ENCODE measurements at regions not wholly inside any gene's neighbourhood (a gene's known extent, or its start where the extent isn't known, plus 50 kb on each side); places are given as distances from the start of the nearest gene placed in this dataset.

- Histone ChIP-seq H4K5ac (ENCODE audit: insufficient read length, low read depth, low read length) (no peak overlapping the region), H2BK20ac (ENCODE audit: low read depth, low read length, poor library complexity, severe bottlenecking) (no peak overlapping the region), H3K79me1 (ENCODE audit: insufficient read depth, low read depth, low read length, poor library complexity, severe bottlenecking) (no peaks in the 10 kb centered on the region), H3K4me1 (ENCODE audit: insufficient read depth, low read length) (no peaks in the 10 kb centered on the region), H3K56ac (ENCODE audit: insufficient read length, low read depth, low read length) (no peak overlapping the region), H3K23me2 (ENCODE audit: insufficient read length, low read depth, low read length, poor library complexity, severe bottlenecking) (no peaks in the 10 kb centered on the region), H4K8ac (replicated peaks; ENCODE audit: insufficient read length, low read depth, low read length) (no peak overlapping the region), H3K14ac (ENCODE audit: insufficient read depth, low read length) (no peak overlapping the region), H3K79me2 (ENCODE audit: insufficient read depth, low read length) (0 out of 2 replicates have a peak, but pooled peaks cover 2% of the 10 kb centered on the region), H3K4ac (ENCODE audit: low read depth, low read length) (no peak overlapping the region), H2BK15ac (ENCODE audit: low read depth, low read length) (no peak overlapping the region), H2BK12ac (ENCODE audit: insufficient read length, low read depth, low read length) (no peak overlapping the region), H3K4me2 (ENCODE audit: insufficient read depth, insufficient read length, low read length) (no peak overlapping the region), H4K91ac (ENCODE audit: insufficient read length, low read depth, low read length) (no peak overlapping the region), H2BK5ac (ENCODE audit: insufficient read length, low read length) (no peak overlapping the region), H3T11ph (ENCODE audit: low read length) (no peak overlapping the region), H2BK120ac (ENCODE audit: low read depth, low read length, poor library complexity, severe bottlenecking) (no peak overlapping the region), H2AFZ (ENCODE audit: low read length) (no peak overlapping the region), H3K9me3 (ENCODE audit: control insufficient read depth, low read depth, low read length) (no peaks in the 10 kb centered on the region), H3K27me3 (ENCODE audit: insufficient read depth, low read length) (no peaks in the 10 kb centered on the region), H2AK5ac (ENCODE audit: insufficient read length, low read length) (no peak overlapping the region), H3K27ac (ENCODE audit: insufficient read length, low read depth, low read length) (no peak overlapping the region), H4K20me1 (ENCODE audit: control insufficient read depth, insufficient read depth, insufficient read length) (no peaks in the 10 kb centered on the region), H3K18ac (ENCODE audit: insufficient read length, low read depth, low read length) (no peak overlapping the region), H3K23ac (ENCODE audit: insufficient read length, low read depth, low read length) (no peak overlapping the region), H3K9ac (ENCODE audit: extremely low read depth, insufficient read length, low read length) (no peak overlapping the region)
- Mint-ChIP-seq H3K4me3 (no peak overlapping the region), H3K4me1 (no peaks in the 10 kb centered on the region), H3K27me3 (ENCODE audit: low read depth) (peaks cover 1% of the 10 kb centered on the region; the same call in 1 of the 2 replicates), H3K9me3 (no peaks in the 10 kb centered on the region), H3K36me3 (ENCODE audit: insufficient read depth in 1 of 3, low read depth in 3 of 3) (no peaks in the 10 kb centered on the region), H3K27ac (no peak overlapping the region)
- no peak for DNase-seq
- TF ChIP-seq, protein P1, sequence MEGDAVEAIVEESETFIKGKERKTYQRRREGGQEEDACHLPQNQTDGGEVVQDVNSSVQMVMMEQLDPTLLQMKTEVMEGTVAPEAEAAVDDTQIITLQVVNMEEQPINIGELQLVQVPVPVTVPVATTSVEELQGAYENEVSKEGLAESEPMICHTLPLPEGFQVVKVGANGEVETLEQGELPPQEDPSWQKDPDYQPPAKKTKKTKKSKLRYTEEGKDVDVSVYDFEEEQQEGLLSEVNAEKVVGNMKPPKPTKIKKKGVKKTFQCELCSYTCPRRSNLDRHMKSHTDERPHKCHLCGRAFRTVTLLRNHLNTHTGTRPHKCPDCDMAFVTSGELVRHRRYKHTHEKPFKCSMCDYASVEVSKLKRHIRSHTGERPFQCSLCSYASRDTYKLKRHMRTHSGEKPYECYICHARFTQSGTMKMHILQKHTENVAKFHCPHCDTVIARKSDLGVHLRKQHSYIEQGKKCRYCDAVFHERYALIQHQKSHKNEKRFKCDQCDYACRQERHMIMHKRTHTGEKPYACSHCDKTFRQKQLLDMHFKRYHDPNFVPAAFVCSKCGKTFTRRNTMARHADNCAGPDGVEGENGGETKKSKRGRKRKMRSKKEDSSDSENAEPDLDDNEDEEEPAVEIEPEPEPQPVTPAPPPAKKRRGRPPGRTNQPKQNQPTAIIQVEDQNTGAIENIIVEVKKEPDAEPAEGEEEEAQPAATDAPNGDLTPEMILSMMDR (conservative IDR thresholded peaks at IDR 0.05), result no peak
- WGBS (ENCODE audit: extremely low coverage, insufficient read length, low lambda C conversion rate), result no CpG with 5 or more reads among the region's 6 CpGs
Measured at GRCh38 chr2:204019572-204020501, 83.3 kb downstream of the ICOS start.

All from H9 (cell line).